OCI-LY1 (cell line): ENCODE measurements at regions not wholly inside any gene's neighbourhood (a gene's known extent, or its start where the extent isn't known, plus 50 kb on each side); places are given as distances from the start of the nearest gene placed in this dataset.

Source experiments
- EZH2 ChIP-seq: fragments of 200-600 bp; sonication (generic), shearing (Covaris generic); IDR thresholded peaks from 2 replicates; pipeline ENCODE4 v1.8.0; 2017; ENCODE audit warnings: borderline replicate concordance, mixed run types, mild to moderate bottlenecking, antibody characterized with exemption, low read length, moderate library complexity, mixed read lengths
- TF ChIP-seq, protein P1 (sequence below): fragments of 200-600 bp; sonication (generic), shearing (Covaris generic); IDR thresholded peaks from 2 replicates; pipeline ENCODE4 v1.5.1; 2017; ENCODE audit warnings: mild to moderate bottlenecking, antibody characterized with exemption, low read length, moderate library complexity, mixed read lengths

DNA sequence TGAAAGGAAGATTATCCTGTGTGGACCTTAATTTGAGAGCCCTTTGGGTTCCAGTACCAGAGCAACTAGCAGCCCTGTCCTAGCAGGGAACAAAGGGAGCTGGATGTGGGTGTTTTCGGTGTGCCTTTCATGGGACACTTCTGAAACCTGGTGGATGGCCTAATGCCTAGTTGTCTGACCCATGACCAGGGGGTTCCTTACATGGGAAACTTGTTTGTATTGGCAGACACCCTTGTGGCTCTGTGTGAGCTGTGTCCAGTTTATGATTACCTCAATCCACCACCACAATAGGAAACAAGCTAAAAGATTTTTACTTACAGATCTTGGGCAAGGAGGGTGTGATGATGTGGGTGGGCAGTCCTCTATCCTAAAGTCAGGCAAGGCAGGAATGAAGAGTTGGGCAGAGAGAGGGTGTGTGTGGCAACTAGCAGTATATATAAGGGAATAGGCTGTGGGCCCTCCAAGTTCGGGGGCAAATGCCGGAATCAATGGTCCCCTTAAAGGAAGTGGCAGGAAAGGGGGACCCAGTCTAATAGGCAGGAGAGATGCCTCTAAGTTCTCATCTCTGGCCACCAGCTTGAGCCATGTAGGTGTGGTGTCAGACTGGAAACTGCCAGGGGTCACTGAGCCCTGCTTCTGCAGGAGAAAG is 264.6 kb downstream of the QKI start:
- TF ChIP-seq, protein P1, sequence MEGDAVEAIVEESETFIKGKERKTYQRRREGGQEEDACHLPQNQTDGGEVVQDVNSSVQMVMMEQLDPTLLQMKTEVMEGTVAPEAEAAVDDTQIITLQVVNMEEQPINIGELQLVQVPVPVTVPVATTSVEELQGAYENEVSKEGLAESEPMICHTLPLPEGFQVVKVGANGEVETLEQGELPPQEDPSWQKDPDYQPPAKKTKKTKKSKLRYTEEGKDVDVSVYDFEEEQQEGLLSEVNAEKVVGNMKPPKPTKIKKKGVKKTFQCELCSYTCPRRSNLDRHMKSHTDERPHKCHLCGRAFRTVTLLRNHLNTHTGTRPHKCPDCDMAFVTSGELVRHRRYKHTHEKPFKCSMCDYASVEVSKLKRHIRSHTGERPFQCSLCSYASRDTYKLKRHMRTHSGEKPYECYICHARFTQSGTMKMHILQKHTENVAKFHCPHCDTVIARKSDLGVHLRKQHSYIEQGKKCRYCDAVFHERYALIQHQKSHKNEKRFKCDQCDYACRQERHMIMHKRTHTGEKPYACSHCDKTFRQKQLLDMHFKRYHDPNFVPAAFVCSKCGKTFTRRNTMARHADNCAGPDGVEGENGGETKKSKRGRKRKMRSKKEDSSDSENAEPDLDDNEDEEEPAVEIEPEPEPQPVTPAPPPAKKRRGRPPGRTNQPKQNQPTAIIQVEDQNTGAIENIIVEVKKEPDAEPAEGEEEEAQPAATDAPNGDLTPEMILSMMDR: no peak
- TF ChIP-seq EZH2: no peak
